ENCODE measurements at regions not wholly inside any gene's neighbourhood (a gene's known extent, or its start where the extent isn't known, plus 50 kb on each side); places are given as distances from the start of the nearest gene placed in this dataset.

DNA sequence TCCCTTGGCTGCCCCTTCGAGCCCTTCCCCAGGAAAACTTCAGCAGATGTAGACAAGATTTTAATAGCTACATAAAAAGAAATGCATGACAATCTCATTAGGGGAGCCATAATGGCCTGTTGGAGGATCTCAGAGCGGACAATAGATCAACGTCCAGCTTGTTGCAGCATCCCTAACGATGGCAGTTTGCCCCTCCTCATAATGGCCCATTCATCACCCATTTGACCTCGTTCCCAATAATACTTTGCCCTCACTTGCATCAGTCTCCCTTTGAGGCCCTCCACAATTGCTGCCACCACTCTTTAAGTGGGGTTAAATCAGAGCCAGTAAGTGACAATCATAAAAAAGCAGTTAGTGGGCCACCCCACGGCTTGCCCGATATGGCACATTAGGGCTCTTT, 84.7 kb upstream of the PCDH8 start:
- in situ Hi-C loops (cut with HindIII; ENCODE audit: extremely low pct_ligation_motif_present, low pct_unique_long_range_greater_than_20kb) = no loop called here
- Histone ChIP-seq H4K20me1 (ENCODE audit: insufficient read depth, low read length) (no peaks in the 10 kb centered on the region), H3K9me3 (ENCODE audit: low read length) (no peaks in the 10 kb centered on the region), H2AFZ (ENCODE audit: low read length) (no peak overlapping the region), H3K9ac (ENCODE audit: insufficient read depth, low read depth, low read length) (no peak overlapping the region), H3K36me3 (replicated peaks in 1 of 2; ENCODE audit: control insufficient read depth in 1 of 2, insufficient read depth in 2 of 2, low read length in 2 of 2) (no peaks in the 10 kb centered on the region), H3K27ac (ENCODE audit: extremely low read length, insufficient read depth, low read length) (no peak overlapping the region), H3K27me3 (ENCODE audit: control insufficient read depth in 1 of 2, insufficient read depth in 2 of 2, low read length in 2 of 2) (no peaks in the 10 kb centered on the region; a peak in 1 of 5 replicates), H3K4me1 (ENCODE audit: insufficient read depth, low read length) (no peaks in the 10 kb centered on the region), H3K4me2 (ENCODE audit: low read depth, low read length) (no peak overlapping the region), H3K4me3 (replicated peaks in 1 of 3; ENCODE audit: insufficient read depth in 1 of 3, low read depth in 2 of 3, low read length in 3 of 3) (no peak overlapping the region), H3K79me2 (ENCODE audit: insufficient read depth, low read length) (no peaks in the 10 kb centered on the region)
- no TSS peak for BruUV-seq (replicated peaks)
- POLR2A ChIA-PET = no interaction called here
- CTCF ChIA-PET (ENCODE audit: low intra/inter-chr PET ratio, low total read pairs) = no interaction called here
- 23% methylated on average over 7 of the region's 7 CpGs for WGBS (ENCODE audit: low lambda C conversion rate)
- TF ChIP-seq IRX3 (CRISPR knock-in tag; IDR thresholded peaks at IDR 0.05; ENCODE audit: borderline replicate concordance, low read depth) (no peak), ZNF629 (CRISPR knock-in tag; conservative IDR thresholded peaks at IDR 0.05) (no peak), ZNF567 (CRISPR knock-in tag; IDR thresholded peaks at IDR 0.05; ENCODE audit: borderline replicate concordance) (no peak), MEIS1 (CRISPR knock-in tag; IDR thresholded peaks at IDR 0.05; ENCODE audit: borderline replicate concordance) (no peak), CENPT (CRISPR knock-in tag; IDR thresholded peaks at IDR 0.05; ENCODE audit: low read depth) (no peak)
- FAIRE-seq = no peak
- no peak for DNase-seq (ENCODE audit: low spot score)
- no peak for ATAC-seq
- intact Hi-C loops (cut with micrococcal nuclease; ENCODE audit: unreplicated experiment) = no loop called here

DNA sequence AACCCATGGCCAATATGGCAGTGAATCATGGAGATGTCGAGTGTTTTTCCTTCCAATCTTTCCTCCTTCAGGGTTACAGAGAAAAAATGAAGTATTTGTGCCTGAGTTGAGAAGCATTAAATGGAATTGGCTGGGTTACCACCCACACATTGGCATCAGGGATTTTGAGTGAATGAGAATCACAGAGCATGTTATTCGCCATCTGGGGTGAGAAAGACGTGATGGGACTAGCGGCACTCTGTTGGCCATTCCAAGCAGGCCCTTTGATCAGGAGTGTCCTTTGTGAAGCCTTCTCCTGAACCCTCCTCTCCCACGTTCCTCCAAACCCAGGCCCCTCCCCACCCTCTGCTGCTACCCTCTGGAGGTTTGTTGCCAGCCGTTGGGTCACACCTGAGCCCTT, 84.2 kb upstream of the PCDH8 start:
- ChIA-PET POLR2A (no interaction called here), CTCF (ENCODE audit: low intra/inter-chr PET ratio, low total read pairs) (no interaction called here)
- Histone ChIP-seq H3K27ac (ENCODE audit: extremely low read length, insufficient read depth, low read length) (no peak overlapping the region), H3K4me1 (ENCODE audit: insufficient read depth, low read length) (no peaks in the 10 kb centered on the region), H3K27me3 (ENCODE audit: control insufficient read depth in 1 of 2, insufficient read depth in 2 of 2, low read length in 2 of 2) (no peaks in the 10 kb centered on the region; a peak in 1 of 5 replicates), H3K9ac (ENCODE audit: insufficient read depth, low read depth, low read length) (no peak overlapping the region), H3K9me3 (ENCODE audit: low read length) (no peaks in the 10 kb centered on the region), H3K36me3 (replicated peaks in 1 of 2; ENCODE audit: control insufficient read depth in 1 of 2, insufficient read depth in 2 of 2, low read length in 2 of 2) (no peaks in the 10 kb centered on the region), H4K20me1 (ENCODE audit: insufficient read depth, low read length) (no peaks in the 10 kb centered on the region), H3K79me2 (ENCODE audit: insufficient read depth, low read length) (no peaks in the 10 kb centered on the region), H3K4me2 (ENCODE audit: low read depth, low read length) (no peak overlapping the region), H3K4me3 (replicated peaks in 1 of 3; ENCODE audit: insufficient read depth in 1 of 3, low read depth in 2 of 3, low read length in 3 of 3) (no peak overlapping the region), H2AFZ (ENCODE audit: low read length) (no peak overlapping the region)
- no TSS peak for BruUV-seq (replicated peaks)
- FAIRE-seq (no peak), ATAC-seq (no peak), DNase-seq (ENCODE audit: low spot score) (no peak)
- WGBS (ENCODE audit: low lambda C conversion rate) = 8% methylated on average over 1 of the region's 6 CpGs
- TF ChIP-seq ZNF879 (CRISPR knock-in tag; IDR thresholded peaks at IDR 0.05) (no peak), PAX8 (CRISPR knock-in tag; IDR thresholded peaks at IDR 0.05; ENCODE audit: borderline replicate concordance) (no peak), PTBP1 (IDR thresholded peaks at IDR 0.05; ENCODE audit: low read depth, low read length, poor library complexity, severe bottlenecking) (no peak), NFE2L1 (CRISPR knock-in tag; IDR thresholded peaks at IDR 0.05; ENCODE audit: borderline replicate concordance) (no peak), LCORL (IDR thresholded peaks at IDR 0.05) (no peak), LCORL (CRISPR knock-in tag; IDR thresholded peaks at IDR 0.05) (no peak), POLR2A (IDR thresholded peaks at IDR 0.05; ENCODE audit: insufficient read depth in 1 of 2, low read depth in 2 of 2, low read length in 2 of 2) (no peak), AKAP8 (CRISPR knock-in tag; IDR thresholded peaks at IDR 0.05) (no peak), ZNF564 (CRISPR knock-in tag; IDR thresholded peaks at IDR 0.05) (no peak), TBP (CRISPR knock-in tag; IDR thresholded peaks at IDR 0.05) (no peak), ZNF674 (CRISPR knock-in tag; IDR thresholded peaks at IDR 0.05; ENCODE audit: low read depth) (no peak)
- TF ChIP-seq, protein P1, sequence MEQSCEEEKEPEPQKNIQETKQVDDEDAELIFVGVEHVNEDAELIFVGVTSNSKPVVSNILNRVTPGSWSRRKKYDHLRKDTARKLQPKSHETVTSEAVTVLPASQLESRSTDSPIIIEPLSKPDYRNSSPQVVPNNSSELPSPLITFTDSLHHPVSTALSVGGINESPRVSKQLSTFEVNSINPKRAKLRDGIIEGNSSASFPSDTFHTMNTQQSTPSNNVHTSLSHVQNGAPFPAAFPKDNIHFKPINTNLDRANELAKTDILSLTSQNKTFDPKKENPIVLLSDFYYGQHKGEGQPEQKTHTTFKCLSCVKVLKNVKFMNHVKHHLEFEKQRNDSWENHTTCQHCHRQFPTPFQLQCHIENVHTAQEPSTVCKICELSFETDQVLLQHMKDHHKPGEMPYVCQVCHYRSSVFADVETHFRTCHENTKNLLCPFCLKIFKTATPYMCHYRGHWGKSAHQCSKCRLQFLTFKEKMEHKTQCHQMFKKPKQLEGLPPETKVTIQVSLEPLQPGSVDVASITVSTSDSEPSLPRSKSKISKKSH (CRISPR knock-in tag; IDR thresholded peaks at IDR 0.05; ENCODE audit: borderline replicate concordance) = no peak
- in situ Hi-C loops (cut with HindIII; ENCODE audit: extremely low pct_ligation_motif_present, low pct_unique_long_range_greater_than_20kb) (no loop called here), intact Hi-C loops (cut with micrococcal nuclease; ENCODE audit: unreplicated experiment) (no loop called here)

Measured in HepG2 (cell line).